Ovary (tissue), 3 donors: ENCODE measurements at regions not wholly inside any gene's neighbourhood (a gene's known extent, or its start where the extent isn't known, plus 50 kb on each side); places are given as distances from the start of the nearest gene placed in this dataset.

Source experiments
- CTCF ChIP-seq, 3 donors: fragments of 450-650 bp in 2 of 3; fragments of 200-600 bp in 1 of 3; IDR thresholded peaks; one replicate each; pipeline versions ENCODE4 v1.5.1 to v1.8.0; 2016 to 2022; ENCODE audit warnings: antibody characterized with exemption in 3 of 3, mild to moderate bottlenecking in 1 of 3
- EP300 ChIP-seq: sonication (generic); formaldehyde crosslinking; IDR thresholded peaks from one replicate; pipeline ENCODE4 v1.6.1; 2017; ENCODE audit warnings: antibody characterized with exemption
- donor health status: DM: no; HTN: no; CAD: no.

- no peak for TF ChIP-seq CTCF (IDR thresholded peaks at IDR 0.05)
- no peak for TF ChIP-seq EP300
Observed at GRCh38 chr10:90588222-90588621, 269.6 kb downstream of the HTR7 start.
